Ureter (tissue), 1 donor: ENCODE measurements at regions not wholly inside any gene's neighbourhood (a gene's known extent, or its start where the extent isn't known, plus 50 kb on each side); places are given as distances from the start of the nearest gene placed in this dataset.

Experiments used
- DNase-seq: peaks from one replicate; pipeline ENCODE4 v3.0.0-alpha.2; 2020; ENCODE audit warnings: low spot score
- donor health status: DM: yes; HTN: yes; CAD: no.

DNA sequence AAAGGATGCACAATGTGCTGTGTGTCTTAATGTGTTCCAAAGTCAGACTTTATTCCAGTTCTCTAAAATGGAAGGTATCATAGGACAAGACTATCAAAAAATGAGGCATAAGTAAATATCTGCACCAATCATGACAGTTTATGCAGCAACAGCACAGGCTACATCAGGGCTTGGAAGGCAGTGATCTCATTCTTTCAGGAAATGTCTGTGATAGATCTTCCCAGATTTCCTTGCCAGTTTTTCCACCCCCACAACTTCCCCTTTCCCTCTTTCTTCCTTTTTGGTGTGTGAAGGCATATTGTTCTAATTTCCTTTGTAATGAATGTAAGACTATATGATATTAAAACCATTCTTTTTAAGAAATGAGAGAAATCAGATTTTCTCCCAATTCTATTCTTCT lies 326.7 kb downstream of the ATP23 start:
- no peak for DNase-seq

DNA sequence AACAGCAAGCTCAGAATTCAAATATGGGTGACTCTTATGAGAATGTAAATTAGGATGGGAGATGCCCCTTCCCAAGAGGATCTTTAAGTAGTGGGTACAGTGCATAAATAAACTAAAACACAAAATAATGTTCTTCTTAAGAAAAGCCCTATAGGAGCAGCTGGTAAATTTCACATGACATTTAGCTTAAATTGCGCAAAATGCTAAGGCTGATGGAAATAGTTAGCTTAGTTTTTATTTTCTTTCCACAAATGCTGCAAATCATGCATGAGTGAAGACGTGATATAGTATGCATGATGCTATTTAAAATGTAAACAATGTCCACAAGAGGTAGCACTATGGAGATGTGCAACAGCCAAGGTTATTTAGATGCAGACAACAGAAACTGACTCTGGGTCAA lies 328.1 kb downstream of the ATP23 start:
- DNase-seq: no peak

DNA sequence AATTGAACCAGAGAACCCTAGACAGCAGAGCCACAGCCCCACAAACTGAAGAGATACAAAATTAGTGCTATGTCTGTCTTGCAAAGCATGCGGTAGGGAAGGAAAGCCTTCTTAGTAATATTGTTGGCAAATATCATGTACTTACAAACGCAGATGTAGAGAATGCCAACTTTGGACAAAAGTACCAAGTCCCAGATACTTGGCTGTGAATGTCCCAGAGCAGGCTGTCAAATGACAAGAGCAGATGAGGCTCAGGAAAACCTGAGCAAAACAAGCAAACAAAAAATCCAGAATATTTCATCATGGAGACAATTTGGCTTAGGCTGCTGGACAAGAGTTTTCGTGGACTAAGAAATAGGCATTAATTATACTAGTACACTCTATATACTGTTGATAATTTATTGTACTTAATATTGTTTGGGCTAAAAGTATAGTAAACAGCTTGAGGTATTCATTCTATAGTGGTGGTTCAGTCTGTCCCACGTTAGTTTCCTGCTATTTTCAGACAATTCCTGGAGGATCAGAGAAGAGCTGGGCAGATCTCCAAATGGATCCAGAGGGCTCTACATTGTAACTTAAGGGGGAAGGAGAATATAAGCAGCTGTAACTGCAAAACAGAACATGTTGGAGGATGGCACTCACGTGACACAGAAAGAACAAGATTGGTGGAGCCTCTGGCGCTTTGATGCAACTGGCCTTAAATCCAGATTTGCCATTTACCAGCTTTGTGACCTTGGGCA lies 329.8 kb downstream of the ATP23 start:
- no peak for DNase-seq

DNA sequence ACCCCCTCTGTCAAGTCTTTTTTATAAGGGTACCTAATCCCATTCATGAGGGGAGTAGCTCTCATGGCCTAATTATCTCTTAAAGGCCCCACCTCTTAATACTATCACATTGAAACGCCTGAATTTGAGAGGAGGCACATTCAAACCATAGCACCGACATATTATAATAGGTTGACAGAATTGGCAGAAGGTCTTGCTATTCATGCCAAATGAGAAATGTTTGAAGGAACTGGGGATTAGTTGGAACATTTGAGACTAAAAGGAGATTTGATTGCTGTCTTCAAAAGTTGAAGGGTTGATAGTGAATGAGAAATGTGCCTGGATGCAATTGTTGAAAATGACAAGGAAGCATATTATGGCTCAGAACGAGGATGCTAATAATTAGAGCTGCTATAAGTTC lies 331.1 kb downstream of the ATP23 start:
- no peak for DNase-seq

DNA sequence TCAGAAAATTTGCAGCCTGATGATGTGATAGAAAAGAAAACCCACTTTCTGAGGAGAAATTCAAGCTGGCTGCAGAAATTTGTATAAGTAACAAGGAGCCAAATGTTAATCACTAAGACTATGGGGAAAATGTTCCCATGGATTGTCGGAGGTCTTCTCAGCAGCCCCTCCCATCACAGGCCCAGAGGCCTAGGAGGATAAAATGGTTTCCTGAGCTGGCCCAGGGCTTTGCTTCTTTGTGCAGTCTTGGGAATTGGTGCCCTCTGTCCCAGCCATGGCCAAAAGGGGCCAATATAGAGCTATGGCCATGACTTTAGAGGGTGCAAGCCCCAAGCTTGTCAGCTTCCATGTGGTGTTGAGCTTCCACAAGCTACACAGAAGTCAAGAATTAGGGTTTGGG lies 335.9 kb downstream of the ATP23 start:
- DNase-seq: no peak

DNA sequence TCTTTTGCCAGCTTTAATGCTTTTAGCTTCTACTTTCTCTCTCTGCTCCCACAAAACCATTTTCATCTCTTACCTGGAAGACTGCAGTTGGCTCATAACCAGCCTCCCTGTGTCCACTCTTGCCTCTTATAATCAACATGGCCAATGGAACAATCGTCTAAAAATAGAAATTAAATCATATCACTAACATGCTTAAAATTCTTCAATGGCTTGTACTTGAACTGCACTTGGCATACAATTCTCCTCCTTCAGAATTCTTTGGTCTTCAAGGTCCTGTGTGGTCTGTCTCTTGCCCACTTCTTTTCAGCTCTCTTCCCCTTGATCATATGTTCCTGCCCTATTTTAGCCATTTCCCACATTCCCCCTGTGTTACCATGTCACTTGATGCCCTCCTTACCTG lies 342.2 kb downstream of the ATP23 start:
- no peak for DNase-seq

DNA sequence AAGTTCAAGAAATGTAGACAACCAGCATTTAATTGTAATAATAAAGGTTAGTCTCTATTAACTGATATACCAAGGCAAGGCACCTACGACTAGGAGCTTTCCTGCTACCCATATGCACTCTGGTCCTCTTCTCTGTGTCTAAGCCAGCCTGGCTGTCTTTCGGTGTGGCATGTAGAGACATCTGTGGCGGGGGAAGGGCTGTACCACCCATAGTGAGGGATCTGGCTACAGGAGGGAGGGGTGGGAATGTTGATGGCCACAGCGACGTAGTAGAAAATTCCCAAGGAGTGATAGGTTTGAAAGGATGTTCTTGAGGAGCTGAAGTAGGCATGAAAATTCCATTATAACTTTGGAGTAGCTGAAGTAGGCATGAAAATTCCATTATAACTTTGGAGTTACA lies 344.2 kb downstream of the ATP23 start:
- no peak for DNase-seq

DNA sequence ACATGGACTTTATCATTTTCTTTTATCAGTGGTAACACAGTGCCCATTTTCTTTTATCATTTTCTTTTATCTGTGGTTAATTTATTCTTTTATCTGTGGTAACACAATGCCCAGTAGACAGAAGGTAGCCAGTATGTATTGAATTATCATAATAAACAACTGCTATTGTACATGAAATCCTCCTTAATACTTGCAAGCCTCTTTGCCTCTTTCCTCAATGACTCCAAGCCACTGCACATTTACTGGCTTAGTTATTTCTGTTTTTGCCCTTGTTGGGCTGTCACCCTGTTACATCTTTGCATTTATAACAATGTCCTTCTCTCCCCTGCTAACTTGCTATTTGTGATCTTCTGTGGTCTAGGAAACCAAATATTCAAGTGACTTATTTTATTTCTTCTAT lies 345.0 kb downstream of the ATP23 start:
- no peak for DNase-seq

DNA sequence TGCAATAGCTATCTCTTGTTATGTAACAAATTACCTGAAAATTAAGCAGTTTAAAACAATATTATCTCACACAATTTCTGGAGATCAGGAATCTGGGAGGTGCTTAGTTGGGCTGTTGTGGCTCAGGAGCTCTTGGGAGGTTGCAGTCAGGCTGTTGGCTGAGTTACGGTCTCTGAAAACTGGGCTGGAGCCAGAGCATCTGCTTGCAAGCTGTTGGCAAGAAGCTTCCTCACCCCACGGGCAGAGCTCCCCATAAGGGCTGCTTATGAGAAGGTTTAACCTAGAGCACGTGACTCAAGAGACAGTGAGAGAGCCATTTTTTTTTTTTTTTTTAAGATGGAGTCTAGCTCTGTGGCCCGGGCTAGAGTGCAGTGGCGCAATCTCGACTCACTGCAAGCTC lies 346.8 kb downstream of the ATP23 start:
- DNase-seq: no peak

DNA sequence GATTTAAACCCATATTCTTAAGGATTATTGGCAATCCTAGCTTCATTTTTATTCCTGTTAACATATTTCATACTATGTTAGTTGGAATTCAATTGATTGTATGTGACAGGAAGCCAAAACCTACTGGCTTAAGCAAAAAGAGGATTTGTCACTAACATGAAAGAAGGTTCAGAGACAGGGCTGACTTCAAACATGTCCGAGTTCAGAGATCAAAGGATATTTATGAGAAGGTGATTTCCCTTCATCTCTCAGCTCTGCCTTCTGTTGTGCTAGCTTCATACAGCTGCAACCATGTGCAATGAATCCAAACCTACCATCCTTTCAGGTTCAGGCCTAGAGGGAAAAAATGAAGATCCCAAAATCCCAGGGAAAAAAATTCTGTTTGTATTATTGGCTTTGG lies 349.7 kb downstream of the ATP23 start:
- DNase-seq: no peak

DNA sequence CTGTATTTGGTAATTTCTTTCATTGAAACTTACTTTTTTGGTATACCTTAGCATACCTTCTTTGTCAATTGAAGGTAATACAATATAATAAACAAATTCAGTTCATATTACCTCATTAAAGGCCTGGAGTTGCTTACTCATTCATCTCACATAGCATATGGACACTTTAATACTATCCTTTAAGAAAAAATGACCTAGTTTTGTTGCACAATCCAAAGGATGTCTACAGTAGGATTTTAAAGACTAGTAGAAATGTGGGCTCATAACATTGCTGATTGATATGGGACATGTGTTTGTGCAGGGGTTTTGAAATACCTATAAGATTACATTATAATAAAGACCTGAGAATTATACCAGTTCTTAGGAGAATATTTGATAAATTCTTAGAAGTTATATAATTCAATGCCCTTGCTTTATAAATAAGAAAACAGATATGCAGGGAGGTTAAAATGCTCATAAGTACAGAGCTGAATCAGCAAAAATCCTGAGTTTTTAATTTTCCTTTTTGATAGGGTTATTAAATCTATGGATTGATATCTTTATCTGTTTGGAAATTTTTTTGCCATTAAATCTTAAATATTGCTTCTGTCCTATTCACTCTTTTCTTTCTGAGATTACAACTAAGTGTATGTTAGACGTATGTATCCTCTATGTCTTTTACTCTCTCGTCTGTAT lies 352.1 kb downstream of the ATP23 start:
- no peak for DNase-seq

DNA sequence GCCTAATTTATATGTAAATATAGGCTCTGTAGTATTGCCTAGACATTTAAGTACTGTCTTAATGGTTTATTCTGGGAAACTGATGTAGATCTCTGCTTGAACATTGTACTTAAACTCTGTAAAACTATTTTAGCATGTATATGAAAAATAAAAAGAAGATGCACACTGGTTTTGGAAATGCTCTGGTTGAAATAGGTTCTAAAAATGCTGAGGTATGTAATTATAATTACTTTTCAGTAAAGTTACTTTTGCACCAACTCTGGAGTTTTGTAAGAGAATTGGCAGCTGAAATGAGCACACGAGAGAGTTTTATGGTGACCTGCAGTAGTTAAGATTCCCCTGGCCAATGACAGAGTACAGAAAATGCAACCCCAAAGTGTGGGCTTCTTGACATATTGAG lies 353.9 kb downstream of the ATP23 start:
- DNase-seq: no peak

DNA sequence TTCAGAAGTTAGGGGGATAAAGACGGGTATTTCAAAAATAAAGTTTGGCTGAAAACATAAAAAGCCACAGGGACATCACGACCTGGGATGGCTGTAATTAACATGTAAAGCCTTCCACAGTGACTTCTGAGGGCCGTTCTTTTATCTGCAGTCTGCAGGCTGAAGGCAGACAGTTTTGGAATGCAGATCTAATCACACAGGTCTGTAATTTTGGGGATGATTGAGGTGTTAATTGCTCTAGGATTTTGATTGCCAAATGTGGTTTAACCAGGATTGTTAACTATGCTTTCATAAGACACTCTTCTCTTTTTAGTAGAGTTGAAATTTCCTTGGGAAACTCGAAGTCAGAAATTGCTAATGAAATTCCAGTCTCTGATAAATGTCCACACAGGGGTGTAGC lies 355.5 kb downstream of the ATP23 start:
- no peak for DNase-seq

DNA sequence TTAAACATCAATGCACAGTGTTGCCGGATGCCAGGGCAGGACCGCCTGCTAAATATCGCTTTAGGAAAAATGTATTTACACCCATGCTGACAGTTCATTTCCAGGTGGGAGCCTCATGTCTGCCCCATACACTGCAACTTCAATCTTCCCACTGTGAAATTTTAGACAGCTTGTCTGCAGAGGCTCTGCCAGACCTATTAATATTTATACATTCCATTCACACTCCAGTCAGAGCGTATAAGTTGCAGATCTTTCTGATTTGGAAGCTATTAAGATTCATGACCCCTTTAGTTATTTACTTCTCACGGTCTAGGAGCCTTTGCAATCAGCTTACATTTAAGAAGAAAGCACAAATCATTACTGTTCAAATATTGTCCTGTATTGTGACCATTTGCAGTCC lies 357.4 kb downstream of the ATP23 start:
- DNase-seq: no peak

DNA sequence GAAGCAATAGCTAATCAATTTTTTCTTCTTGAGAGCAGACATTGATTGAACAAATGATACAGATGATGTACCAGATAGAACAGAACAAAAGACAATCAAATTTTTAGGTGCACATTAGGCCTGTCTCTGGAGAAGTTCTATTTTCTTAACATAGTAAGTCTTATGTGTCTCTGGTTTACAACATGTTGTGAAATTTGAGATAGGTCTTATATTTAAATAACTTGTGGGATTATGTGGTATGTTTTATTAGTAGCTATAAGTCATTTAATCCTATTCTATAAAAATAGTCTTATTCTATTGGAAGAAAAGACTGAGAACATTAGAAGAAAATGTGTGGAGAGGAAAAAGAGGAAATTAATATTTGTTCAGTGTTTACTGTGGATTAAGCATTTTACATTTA lies 358.0 kb downstream of the ATP23 start:
- no peak for DNase-seq

DNA sequence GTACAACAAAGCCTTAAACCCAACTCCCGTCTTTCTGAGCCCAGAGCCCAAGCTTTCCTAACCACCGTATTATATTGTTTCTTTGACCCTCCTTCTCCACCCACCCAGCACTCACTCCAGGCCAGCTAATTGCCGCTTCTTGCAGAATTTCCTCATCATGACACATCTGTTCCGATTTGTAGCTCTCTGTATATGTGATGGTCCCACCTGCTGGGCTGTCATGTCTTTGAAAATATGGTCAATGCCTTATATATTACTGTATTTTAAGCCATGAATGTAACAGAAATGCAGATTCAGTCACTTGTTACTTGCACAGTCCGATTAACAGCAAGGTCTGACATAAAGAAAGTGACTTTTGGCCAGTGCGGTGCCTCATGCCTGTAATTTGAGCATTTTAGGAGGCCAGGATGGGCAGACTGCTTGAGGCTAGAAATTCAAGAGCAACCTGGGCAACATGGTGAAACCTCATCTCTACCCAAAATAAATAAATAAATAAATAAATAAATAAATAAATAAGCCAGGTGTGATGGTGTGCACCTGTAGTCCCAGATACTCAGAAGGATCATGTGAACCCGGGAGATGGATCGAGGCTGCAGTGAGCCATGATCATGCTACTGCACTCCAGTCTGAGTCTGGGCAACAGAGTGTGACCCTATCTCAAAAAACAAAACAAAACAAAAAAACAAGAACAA lies 359.8 kb downstream of the ATP23 start:
- DNase-seq: no peak

DNA sequence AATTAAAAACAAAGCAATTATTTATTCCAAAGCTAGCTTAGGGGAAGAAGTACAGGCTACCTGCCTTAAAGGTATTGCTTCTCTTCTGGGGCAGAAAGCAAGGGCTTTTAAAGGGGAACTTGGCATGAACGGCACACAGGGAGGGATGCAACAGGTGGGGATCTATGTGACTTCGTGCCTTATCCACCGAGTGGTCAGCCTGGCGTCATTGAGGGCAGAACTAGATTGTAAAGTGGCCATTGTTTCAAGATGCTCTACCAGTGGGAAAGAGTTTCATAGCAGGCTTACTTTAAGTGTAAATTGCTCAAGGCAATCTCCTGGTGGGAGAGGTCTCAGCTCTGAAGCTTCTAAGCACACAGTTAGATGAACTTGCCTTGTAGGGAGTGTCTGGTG lies 360.4 kb downstream of the ATP23 start:
- DNase-seq: no peak

DNA sequence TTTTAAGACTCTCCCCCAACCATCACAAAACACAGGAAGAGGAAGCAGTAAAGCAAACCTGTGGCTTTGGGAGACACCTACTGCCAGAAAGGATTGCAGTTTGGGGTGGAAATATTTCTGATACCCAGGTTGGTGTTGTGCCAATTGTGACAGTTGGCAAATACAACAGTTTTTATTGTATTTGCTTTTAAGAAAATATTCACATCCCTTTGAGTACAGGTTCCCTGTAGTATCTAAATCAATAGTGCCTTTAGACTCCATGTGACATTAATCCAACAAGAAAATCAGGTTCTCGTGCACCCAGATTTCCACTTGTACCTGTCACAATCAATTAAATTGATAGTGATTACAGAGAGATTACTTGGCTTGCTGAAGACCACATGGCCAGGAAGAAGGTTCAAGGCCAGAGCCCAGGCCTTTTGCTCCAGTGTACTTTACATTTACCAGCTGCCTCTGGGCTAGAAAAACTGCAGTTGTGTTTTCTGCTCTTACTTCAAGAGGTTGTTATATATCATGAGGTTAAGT lies 361.2 kb downstream of the ATP23 start:
- peak; percentile 51 for DNase-seq

DNA sequence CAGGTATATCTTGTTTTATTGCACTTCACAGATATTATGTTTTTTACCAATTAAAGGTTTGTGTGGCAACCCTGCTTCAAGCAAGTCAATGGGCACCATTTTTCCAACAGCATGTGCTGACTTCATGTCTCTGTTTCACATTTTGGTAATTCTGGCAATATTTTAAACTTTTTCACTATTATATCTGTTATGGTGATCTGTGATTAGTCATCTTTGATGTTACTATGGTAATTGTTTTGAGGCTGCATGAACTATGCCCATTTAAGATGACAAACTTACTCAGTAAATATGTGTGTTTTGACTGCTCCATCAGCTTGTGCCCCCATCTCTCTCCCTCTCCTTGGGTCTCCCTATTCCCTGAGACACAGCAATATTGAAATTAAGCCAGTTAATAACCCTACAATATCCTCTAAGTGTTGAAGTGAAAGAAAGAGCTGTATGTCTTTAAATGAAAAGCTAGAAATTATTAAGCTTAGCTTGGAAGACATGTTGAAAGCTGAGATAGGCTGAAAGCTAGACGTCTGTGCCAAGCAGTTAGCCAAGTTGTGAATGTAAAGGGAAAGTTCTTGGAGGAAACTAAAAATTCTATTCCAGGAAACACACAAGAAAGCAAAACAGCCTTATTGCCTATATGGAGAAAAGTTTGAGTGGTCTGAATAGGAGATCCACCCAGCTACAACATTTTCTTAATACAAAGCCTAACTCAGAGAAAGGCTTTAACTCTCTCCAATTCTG lies 365.1 kb downstream of the ATP23 start:
- DNase-seq: no peak

DNA sequence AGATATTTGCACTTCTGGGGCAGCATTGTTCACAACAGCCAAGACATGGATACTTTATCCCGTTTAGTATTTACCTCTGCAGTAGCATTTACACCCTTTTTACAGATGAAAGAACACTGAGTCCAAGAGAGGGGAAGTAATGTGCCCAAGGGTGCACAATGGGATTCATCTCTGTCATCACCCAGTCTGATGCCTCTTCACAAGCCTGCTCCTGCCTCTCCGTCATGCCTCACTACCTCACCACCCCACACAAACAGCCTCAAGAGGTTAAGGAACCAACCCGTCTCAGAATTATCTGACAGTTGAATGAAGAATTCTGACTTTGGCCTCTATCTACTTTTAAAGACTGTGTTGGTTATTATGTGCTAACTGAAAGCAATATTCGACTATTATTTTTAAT lies 368.4 kb downstream of the ATP23 start:
- DNase-seq: no peak

DNA sequence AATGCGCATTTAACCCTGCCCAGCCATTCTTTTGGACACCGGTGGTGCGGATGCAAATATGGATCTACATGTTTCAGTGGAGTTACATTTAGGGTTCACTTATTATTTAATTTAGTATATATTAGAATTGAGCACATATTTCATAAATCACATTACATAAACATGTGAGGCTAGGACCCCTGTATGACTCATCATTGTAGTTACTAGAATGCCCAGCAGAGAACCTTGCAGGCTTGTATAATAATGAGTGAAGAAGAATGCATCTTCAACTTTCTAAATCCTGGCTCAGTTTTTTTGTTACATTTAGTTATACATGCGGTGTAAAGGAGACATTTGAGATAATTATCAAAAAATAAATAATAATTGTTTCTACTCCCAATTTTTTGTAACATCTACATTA lies 369.0 kb downstream of the ATP23 start:
- DNase-seq: no peak
